Mucosa of descending colon (tissue), 3 donors: ENCODE measurements at regions not wholly inside any gene's neighbourhood (a gene's known extent, or its start where the extent isn't known, plus 50 kb on each side); places are given as distances from the start of the nearest gene placed in this dataset.
"Not testable (repeated sequence)": the region's sequence is repeated elsewhere in the genome, so short reads cannot be mapped to it uniquely, and the experiment has no call there.

Experiments used
- ATAC-seq: fragments of 200-7000 bp; cut with Tn5 transposase; one replicate; pipeline ENCODE4 v1.9.1; 2020; ENCODE audit warnings: mild to moderate bottlenecking, moderate library complexity
- DNase-seq, 3 donors: peaks; one replicate each; pipeline ENCODE4 v3.0.0-alpha.2; 2020
- H3K36me3 ChIP-seq: fragments of 200-600 bp; one replicate; pipeline ENCODE4 v1.8.0; 2021; ENCODE audit warnings: low read depth, mild to moderate bottlenecking
- H3K4me1 ChIP-seq: fragments of 200-600 bp; one replicate; pipeline ENCODE4 v1.8.0; 2021; ENCODE audit warnings: low read depth, mild to moderate bottlenecking
- H3K4me3 ChIP-seq: fragments of 200-600 bp; one replicate; pipeline ENCODE4 v1.8.0; 2021; ENCODE audit warnings: mild to moderate bottlenecking
- H3K9me3 ChIP-seq: fragments of 200-600 bp; one replicate; pipeline ENCODE4 v1.8.0; 2021; ENCODE audit warnings: mild to moderate bottlenecking
- CTCF ChIP-seq: fragments of 200-600 bp; IDR thresholded peaks from one replicate; pipeline ENCODE4 v1.8.0; 2022; ENCODE audit warnings: antibody characterized with exemption, mild to moderate bottlenecking
- intact Hi-C, 2 donors: fragments of 100-400 bp; cut with DNase I in 1 of 2; cut with micrococcal nuclease in 1 of 2; formaldehyde crosslinking; loops; one replicate each; pipeline versions ENCODE4 v1.11.0 to v1.11.1; 2022; cut with DNase I, micrococcal nuclease
- donor health status: DM: no; HTN: no; CAD: no; lungs with moderate emphysema.
- donor health status: DM: no; HTN: no; CAD: no.
- donor health status: DM: no; HTN: yes; CAD: no.

GRCh38 chr12:72746048-72746447 is 473.9 kb downstream of the TRHDE start:
- ATAC-seq (no peak), DNase-seq (no peak)
- no peak overlapping the region for H3K4me3 ChIP-seq
- TF ChIP-seq CTCF: no peak
- H3K4me1 ChIP-seq: no peaks in the 10 kb centered on the region
- H3K36me3 ChIP-seq: no peaks in the 10 kb centered on the region
- peaks cover 24% of the 10 kb centered on the region for H3K9me3 ChIP-seq
- intact Hi-C loops: no loop called here

GRCh38 chr12:72747111-72747849 is 475.1 kb downstream of the TRHDE start:
- DNase-seq: peak in 1 of 3 donors; percentile 3
- H3K4me3 ChIP-seq: no peak overlapping the region
- intact Hi-C loops: no loop called here
- no peaks in the 10 kb centered on the region for H3K36me3 ChIP-seq
- no peaks in the 10 kb centered on the region for H3K4me1 ChIP-seq
- TF ChIP-seq CTCF: no peak
- H3K9me3 ChIP-seq: peaks cover 15% of the 10 kb centered on the region
- ATAC-seq: no peak

GRCh38 chr12:72748971-72749370 is 476.8 kb downstream of the TRHDE start:
- no peak for DNase-seq
- Histone ChIP-seq H3K4me1 (no peaks in the 10 kb centered on the region), H3K9me3 (peaks cover 2% of the 10 kb centered on the region), H3K36me3 (no peaks in the 10 kb centered on the region), H3K4me3 (no peak overlapping the region)
- ATAC-seq: no peak
- TF ChIP-seq CTCF: no peak
- intact Hi-C loops: no loop called here

- Histone ChIP-seq H3K9me3 (peaks cover 29% of the 10 kb centered on the region), H3K4me3 (no peak overlapping the region), H3K4me1 (no peaks in the 10 kb centered on the region), H3K36me3 (no peaks in the 10 kb centered on the region)
- no peak for DNase-seq
- no peak for TF ChIP-seq CTCF
- no peak for ATAC-seq
- intact Hi-C loops: no loop called here
Measured at GRCh38 chr12:72753571-72753970, 481.4 kb downstream of the TRHDE start.

GRCh38 chr12:72754026-72754425 is 481.9 kb downstream of the TRHDE start:
- ATAC-seq, intact Hi-C loops, DNase-seq, H3K4me1 ChIP-seq, H3K36me3 ChIP-seq, H3K4me3 ChIP-seq: not testable (repeated sequence)
- H3K9me3 ChIP-seq: peaks cover 34% of the 10 kb centered on the region

GRCh38 chr12:72766517-72766916 is 494.3 kb downstream of the TRHDE start:
- ATAC-seq: no peak
- no peaks in the 10 kb centered on the region for H3K4me1 ChIP-seq
- no peak for DNase-seq
- no peak for TF ChIP-seq CTCF
- peaks cover 5% of the 10 kb centered on the region for H3K9me3 ChIP-seq
- H3K36me3 ChIP-seq: no peaks in the 10 kb centered on the region
- H3K4me3 ChIP-seq: no peak overlapping the region
- intact Hi-C loops: no loop called here
